SKM-1 treated with dmso at 0.1 percent for 144 hours (cell line): ENCODE measurements at regions not wholly inside any gene's neighbourhood (a gene's known extent, or its start where the extent isn't known, plus 50 kb on each side); places are given as distances from the start of the nearest gene placed in this dataset.

Experiments used
- DNase-seq: peaks from one replicate; lab custom pipeline; 2025; ENCODE audit not compliant: unreplicated experiment; lab: John Stamatoyannopoulos, UW

- DNase-seq = no peak
These were observed 183.0 kb upstream of the ANK3 start for GRCh38 chr10:60572511-60573194.

- no peak for DNase-seq
These were observed 181.2 kb upstream of the ANK3 start for GRCh38 chr10:60570896-60571295.

- no peak for DNase-seq
These were observed 180.7 kb upstream of the ANK3 start for GRCh38 chr10:60570272-60570865.

GRCh38 chr10:60569681-60570080 lies 180.0 kb upstream of the ANK3 start:
- no peak for DNase-seq

- DNase-seq = no peak
These were observed 176.4 kb upstream of the ANK3 start for GRCh38 chr10:60566096-60566495.

- DNase-seq = no peak
These were observed 175.8 kb upstream of the ANK3 start for GRCh38 chr10:60565492-60565891.

GRCh38 chr10:60564475-60564874 lies 174.8 kb upstream of the ANK3 start:
- no peak for DNase-seq

- DNase-seq = no peak
These were observed 170.8 kb upstream of the ANK3 start for GRCh38 chr10:60560451-60560850.

GRCh38 chr10:60555700-60556099 lies 166.0 kb upstream of the ANK3 start:
- DNase-seq = no peak

- no peak for DNase-seq
These were observed 160.0 kb upstream of the ANK3 start for GRCh38 chr10:60549686-60550085.

GRCh38 chr10:60542657-60543056 lies 153.0 kb upstream of the ANK3 start:
- no peak for DNase-seq

- no peak for DNase-seq
These were observed 151.8 kb upstream of the ANK3 start for GRCh38 chr10:60541451-60541850.

- DNase-seq = no peak
These were observed 148.0 kb upstream of the ANK3 start for GRCh38 chr10:60537697-60538096.

GRCh38 chr10:60536529-60537114 lies 146.9 kb upstream of the ANK3 start:
- no peak for DNase-seq

- no peak for DNase-seq
These were observed 145.8 kb upstream of the ANK3 start for GRCh38 chr10:60535427-60535826.

- DNase-seq = no peak
These were observed 145.2 kb upstream of the ANK3 start for GRCh38 chr10:60534761-60535389.

GRCh38 chr10:60532696-60533468 lies 143.2 kb upstream of the ANK3 start:
- DNase-seq = no peak

- DNase-seq = no peak
These were observed 141.3 kb upstream of the ANK3 start for GRCh38 chr10:60531006-60531405.

- DNase-seq = no peak
These were observed 138.0 kb upstream of the ANK3 start for GRCh38 chr10:60527676-60528075.

GRCh38 chr10:60525716-60526585 lies 136.3 kb upstream of the ANK3 start:
- no peak for DNase-seq
